IMR-90 (cell line): ENCODE measurements at regions not wholly inside any gene's neighbourhood (a gene's known extent, or its start where the extent isn't known, plus 50 kb on each side); places are given as distances from the start of the nearest gene placed in this dataset.

ENCODE experiments used
- ATAC-seq: fragments of 200-7000 bp; cut with Tn5 transposase; 2 replicates; pipeline ENCODE4 v1.9.1; 2020; ENCODE audit warnings: low read depth, mild to moderate bottlenecking, moderate library complexity
- BruUV-seq: library from RNA; stranded (reverse); fragments of 400-500 nt; replicated peaks from 2 replicates; lab custom pipeline; 2021; lab: Mats Ljungman, UMichigan
- CTCF ChIA-PET: fragments of 300-600 bp; formaldehyde crosslinking; extraction: SDS; loops from one replicate; lab custom pipeline; 2021; ENCODE audit warnings: antibody characterized with exemption; lab: Yijun Ruan, JAX
- POLR2A ChIA-PET: fragments of 300-600 bp; sonication (Branson Sonifier 250); formaldehyde crosslinking; loops from one replicate; lab custom pipeline; 2022; ENCODE audit warnings: antibody characterized with exemption; ENCODE audit not compliant: unreplicated experiment; lab: Charles Lee
- DNase-seq: peaks from one replicate; pipeline ENCODE4 v3.0.0; 2013
- H2AFZ ChIP-seq: replicated peaks from 2 replicates; pipeline ENCODE3; 2013; ENCODE audit warnings: low read length, mild to moderate bottlenecking; ENCODE audit not compliant: poor library complexity
- H2AK5ac ChIP-seq: 2 replicates; pipeline ENCODE4 v1.6.1; 2013; ENCODE audit warnings: low read depth, low read length, inconsistent platforms
- H2AK9ac ChIP-seq: replicated peaks from 2 replicates; pipeline ENCODE3; 2013; ENCODE audit warnings: mild to moderate bottlenecking, low read depth, low read length, moderate library complexity; ENCODE audit not compliant: poor library complexity
- H2BK120ac ChIP-seq: 2 replicates; pipeline ENCODE4 v1.6.1; 2013; ENCODE audit warnings: low read depth, low read length, inconsistent platforms
- H2BK15ac ChIP-seq: 3 replicates; pipeline ENCODE4 v1.6.1; 2013; ENCODE audit warnings: low read depth, low read length, inconsistent platforms
- H2BK20ac ChIP-seq: 2 replicates; pipeline ENCODE4 v1.6.1; 2013; ENCODE audit warnings: low read depth, mild to moderate bottlenecking, inconsistent platforms, low read length, moderate library complexity
- H2BK5ac ChIP-seq: 2 replicates; pipeline ENCODE4 v1.6.1; 2013; ENCODE audit warnings: mild to moderate bottlenecking, low read depth, low read length, inconsistent platforms; ENCODE audit not compliant: poor library complexity, severe bottlenecking
- H3K14ac ChIP-seq: replicated peaks from 2 replicates; pipeline ENCODE4 v1.6.1; 2013; ENCODE audit warnings: low read depth, low read length, inconsistent platforms
- H3K18ac ChIP-seq: 2 replicates; pipeline ENCODE4 v1.6.1; 2013; ENCODE audit warnings: low read depth, low read length, control low read depth
- H3K23ac ChIP-seq: 2 replicates; pipeline ENCODE4 v1.6.1; 2013; ENCODE audit warnings: low read depth, low read length, inconsistent platforms
- H3K27ac ChIP-seq: 2 replicates; pipeline ENCODE4 v1.5.1; 2013; ENCODE audit warnings: mild to moderate bottlenecking, control low read depth, low read length; ENCODE audit not compliant: insufficient read depth
- H3K27me3 ChIP-seq: 2 replicates; pipeline ENCODE4 v1.6.1; 2013; ENCODE audit warnings: low read length; ENCODE audit not compliant: control insufficient read depth, insufficient read depth
- H3K36me3 ChIP-seq: 2 replicates; pipeline ENCODE4 v1.6.1; 2013; ENCODE audit warnings: low read length, mixed read lengths; ENCODE audit not compliant: control insufficient read depth, insufficient read depth
- H3K4ac ChIP-seq: 2 replicates; pipeline ENCODE4 v1.6.1; 2013; ENCODE audit warnings: low read depth, low read length, inconsistent platforms
- H3K4me1 ChIP-seq: 2 replicates; pipeline ENCODE4 v1.6.1; 2013; ENCODE audit warnings: low read length, mixed read lengths; ENCODE audit not compliant: control insufficient read depth, insufficient read depth
- H3K4me2 ChIP-seq: 2 replicates; pipeline ENCODE4 v1.6.1; 2013; ENCODE audit warnings: low read depth, mild to moderate bottlenecking, control low read depth, low read length, moderate library complexity
- H3K4me3 ChIP-seq: 2 replicates; pipeline ENCODE4 v1.5.1; 2013; ENCODE audit warnings: low read depth, mild to moderate bottlenecking, control low read depth, low read length, moderate library complexity; ENCODE audit not compliant: insufficient read depth
- H3K56ac ChIP-seq: 2 replicates; pipeline ENCODE4 v1.6.1; 2013; ENCODE audit warnings: low read length, inconsistent platforms; ENCODE audit not compliant: insufficient read depth; ENCODE audit errors: extremely low read depth
- H3K79me1 ChIP-seq, 2 experiments: 2 replicates each; pipeline ENCODE4 v1.6.1; 2013; ENCODE audit warnings: low read length in 2 of 2, inconsistent platforms in 1 of 2, low read depth in 1 of 2
- H3K9ac ChIP-seq: 2 replicates; pipeline ENCODE4 v1.6.1; 2013; ENCODE audit warnings: low read depth, low read length, control low read depth
- H3K9me1 ChIP-seq: 2 replicates; pipeline ENCODE4 v1.6.1; 2013; ENCODE audit warnings: low read length, inconsistent platforms; ENCODE audit not compliant: insufficient read depth
- H3K9me3 ChIP-seq: 2 replicates; pipeline ENCODE4 v1.6.1; 2013; ENCODE audit warnings: low read length; ENCODE audit not compliant: control insufficient read depth, insufficient read depth
- H4K20me1 ChIP-seq: 2 replicates; pipeline ENCODE4 v1.6.1; 2013; ENCODE audit warnings: low read length, inconsistent platforms; ENCODE audit not compliant: insufficient read depth
- H4K5ac ChIP-seq: 2 replicates; pipeline ENCODE4 v1.6.1; 2013; ENCODE audit warnings: mild to moderate bottlenecking, low read depth, low read length, control low read depth
- H4K8ac ChIP-seq, 2 experiments: 2 replicates each; pipeline ENCODE4 v1.6.1; 2013; ENCODE audit warnings: low read depth in 2 of 2, low read length in 2 of 2, control low read depth in 1 of 2, inconsistent platforms in 1 of 2
- H4K91ac ChIP-seq: 2 replicates; pipeline ENCODE4 v1.6.1; 2013; ENCODE audit warnings: low read depth, low read length, inconsistent platforms; ENCODE audit not compliant: insufficient read depth
- BHLHE40 ChIP-seq: fragments of 150-350 bp; IDR thresholded peaks from 2 replicates; pipeline ENCODE4 v1.6.1; 2016; ENCODE audit warnings: mild to moderate bottlenecking, low read depth, low read length
- CEBPB ChIP-seq: IDR thresholded peaks from 2 replicates; pipeline ENCODE4 v1.6.1; 2012; ENCODE audit warnings: low read depth, low read length, improper control_type of control experiment
- CHD1 ChIP-seq: IDR thresholded peaks from 2 replicates; pipeline ENCODE4 v1.6.1; 2012; ENCODE audit warnings: low read depth, low read length, improper control_type of control experiment
- FOS ChIP-seq: fragments of 150-350 bp; IDR thresholded peaks from 2 replicates; pipeline ENCODE4 v1.6.1; 2016; ENCODE audit warnings: low read depth, low read length
- MAFK ChIP-seq: IDR thresholded peaks from 2 replicates; pipeline ENCODE4 v1.6.1; 2012; ENCODE audit warnings: low read depth, low read length, improper control_type of control experiment
- MAZ ChIP-seq: IDR thresholded peaks from 2 replicates; pipeline ENCODE4 v1.6.1; 2012; ENCODE audit warnings: low read depth, mild to moderate bottlenecking, low read length, improper control_type of control experiment, moderate library complexity, borderline replicate concordance
- MXI1 ChIP-seq: IDR thresholded peaks from 2 replicates; pipeline ENCODE4 v1.6.1; 2012; ENCODE audit warnings: low read depth, mild to moderate bottlenecking, low read length, moderate library complexity, borderline replicate concordance
- NFE2L2 ChIP-seq: fragments of 150-350 bp; IDR thresholded peaks from 2 replicates; pipeline ENCODE4 v1.6.1; 2016; ENCODE audit warnings: low read depth, mild to moderate bottlenecking, low read length
- POLR2A ChIP-seq: IDR thresholded peaks from 2 replicates; pipeline ENCODE4 v1.6.1; 2012; ENCODE audit warnings: mild to moderate bottlenecking, low read depth, low read length
- RAD21 ChIP-seq: IDR thresholded peaks from 2 replicates; pipeline ENCODE4 v1.6.1; 2012; ENCODE audit warnings: low read length, improper control_type of control experiment
- RCOR1 ChIP-seq: IDR thresholded peaks from 2 replicates; pipeline ENCODE4 v1.6.1; 2012; ENCODE audit warnings: mild to moderate bottlenecking, low read length, improper control_type of control experiment; ENCODE audit not compliant: insufficient replicate concordance
- RFX5 ChIP-seq: IDR thresholded peaks from 2 replicates; pipeline ENCODE4 v1.8.0; 2012; ENCODE audit warnings: low read depth, mild to moderate bottlenecking, low read length, moderate library complexity
- SMC3 ChIP-seq: fragments of 150-350 bp; IDR thresholded peaks from 2 replicates; pipeline ENCODE4 v1.6.1; 2016; ENCODE audit warnings: low read depth, mild to moderate bottlenecking, antibody characterized with exemption, low read length, moderate library complexity
- WGBS, 2 experiments: methylation state at CpG; one replicate each; pipeline versions ENCODE4 v1.1.5 to v1.1.7; 2013; ENCODE audit warnings: missing lambda C conversion rate in 2 of 2; ENCODE audit not compliant: insufficient read length in 1 of 2; ENCODE audit errors: extremely low coverage in 2 of 2; 5-methylcytosine and 5-hydroxymethylcytosine counted together
- dilution Hi-C: fragments of 300-500 bp; cut with HindIII; formaldehyde crosslinking; loops from one replicate; pipeline ENCODE4 v1.14.3; 2018; ENCODE audit warnings: low sequenced_read_pairs; ENCODE audit not compliant: unreplicated experiment
- in situ Hi-C: fragments of 300-500 bp; cut with MboI; formaldehyde crosslinking; loops from 3 replicates; pipeline ENCODE4 v1.14.3; 2019; ENCODE audit warnings: low sequenced_read_pairs, inconsistent platforms, mixed read lengths
- intact Hi-C: fragments of 100-400 bp; cut with micrococcal nuclease; formaldehyde crosslinking; loops from 2 replicates; pipeline ENCODE4 v1.10.0; 2022
- TF ChIP-seq, protein P1 (sequence below): conservative IDR thresholded peaks from 2 replicates; pipeline ENCODE4 v1.5.1; 2012; ENCODE audit warnings: mild to moderate bottlenecking, low read depth, low read length, improper control_type of control experiment
- TF ChIP-seq, protein P2 (sequence below): fragments of 150-350 bp; IDR thresholded peaks from 2 replicates; pipeline ENCODE4 v1.6.1; 2016; ENCODE audit warnings: low read depth, mild to moderate bottlenecking, low read length, moderate library complexity, borderline replicate concordance
- TF ChIP-seq, protein P3 (sequence below): fragments of 150-350 bp; IDR thresholded peaks from 2 replicates; pipeline ENCODE4 v1.6.1; 2017; ENCODE audit warnings: mild to moderate bottlenecking, antibody characterized with exemption, low read length, low read depth

DNA sequence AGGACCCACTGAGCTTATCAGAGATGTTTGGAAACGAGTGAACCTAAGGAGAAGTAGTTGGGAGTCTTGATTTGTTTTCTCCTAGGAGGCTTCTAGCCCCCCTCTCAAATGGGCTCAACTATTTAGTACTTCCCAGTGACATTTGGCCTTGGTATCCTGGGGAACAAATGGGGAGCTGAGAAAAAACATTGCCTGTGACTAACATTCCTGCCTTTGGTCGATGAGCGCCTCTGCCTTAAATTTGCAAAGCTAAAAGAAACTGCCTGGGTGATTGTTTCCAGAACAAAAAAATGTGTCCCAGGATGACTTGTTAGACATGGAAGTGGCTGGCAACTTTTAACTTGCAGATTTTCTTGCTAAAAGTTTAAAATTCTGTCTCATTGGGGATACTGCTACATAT is 58.8 kb upstream of the IGFBP7 start:
- no peaks in the 10 kb centered on the region for H4K20me1 ChIP-seq
- H3K4me3 ChIP-seq = no peak overlapping the region
- no peaks in the 10 kb centered on the region for H3K79me1 ChIP-seq
- H2AFZ ChIP-seq = no peak overlapping the region
- H3K56ac ChIP-seq = no peak overlapping the region
- no peaks in the 10 kb centered on the region for H3K9me3 ChIP-seq
- H2BK5ac ChIP-seq = no peak overlapping the region
- H3K4ac ChIP-seq = no peak overlapping the region
- intact Hi-C loops (loop anchor here (10.0 kb wide), 1 partner anchor 256 kb away; no protein-coding TSS in a partner anchor), dilution Hi-C loops (no loop called here), in situ Hi-C loops (no loop called here)
- no peak overlapping the region for H3K4me2 ChIP-seq
- H3K4me1 ChIP-seq = no peaks in the 10 kb centered on the region
- ATAC-seq (no peak), DNase-seq (no peak)
- no peak overlapping the region for H2BK15ac ChIP-seq
- H3K9me1 ChIP-seq = no peaks in the 10 kb centered on the region
- H3K27ac ChIP-seq = no peak overlapping the region
- peaks cover 20% of the 10 kb centered on the region for H3K27me3 ChIP-seq
- BruUV-seq = no TSS peak
- WGBS, 2 experiments = 40% methylated on average over 2 of the region's 3 CpGs; no CpG with 5 or more reads in 1 of the 2 experiments
- no peak overlapping the region for H2BK20ac ChIP-seq
- H3K14ac ChIP-seq = no peak overlapping the region
- H3K23ac ChIP-seq = no peak overlapping the region
- H4K5ac ChIP-seq = no peak overlapping the region
- H4K8ac ChIP-seq = no peak overlapping the region
- no peak overlapping the region for H2AK5ac ChIP-seq
- no peak overlapping the region for H3K9ac ChIP-seq
- CTCF ChIA-PET = no interaction called here
- TF ChIP-seq NFE2L2 (no peak), MAFK (no peak), SMC3 (no peak), BHLHE40 (no peak), RFX5 (no peak), CEBPB (no peak), MXI1 (no peak), RAD21 (no peak), CHD1 (no peak), MAZ (no peak), RCOR1 (no peak), POLR2A (no peak), FOS (no peak)
- TF ChIP-seq, protein P1, sequence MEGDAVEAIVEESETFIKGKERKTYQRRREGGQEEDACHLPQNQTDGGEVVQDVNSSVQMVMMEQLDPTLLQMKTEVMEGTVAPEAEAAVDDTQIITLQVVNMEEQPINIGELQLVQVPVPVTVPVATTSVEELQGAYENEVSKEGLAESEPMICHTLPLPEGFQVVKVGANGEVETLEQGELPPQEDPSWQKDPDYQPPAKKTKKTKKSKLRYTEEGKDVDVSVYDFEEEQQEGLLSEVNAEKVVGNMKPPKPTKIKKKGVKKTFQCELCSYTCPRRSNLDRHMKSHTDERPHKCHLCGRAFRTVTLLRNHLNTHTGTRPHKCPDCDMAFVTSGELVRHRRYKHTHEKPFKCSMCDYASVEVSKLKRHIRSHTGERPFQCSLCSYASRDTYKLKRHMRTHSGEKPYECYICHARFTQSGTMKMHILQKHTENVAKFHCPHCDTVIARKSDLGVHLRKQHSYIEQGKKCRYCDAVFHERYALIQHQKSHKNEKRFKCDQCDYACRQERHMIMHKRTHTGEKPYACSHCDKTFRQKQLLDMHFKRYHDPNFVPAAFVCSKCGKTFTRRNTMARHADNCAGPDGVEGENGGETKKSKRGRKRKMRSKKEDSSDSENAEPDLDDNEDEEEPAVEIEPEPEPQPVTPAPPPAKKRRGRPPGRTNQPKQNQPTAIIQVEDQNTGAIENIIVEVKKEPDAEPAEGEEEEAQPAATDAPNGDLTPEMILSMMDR = no peak
- TF ChIP-seq, protein P2, sequence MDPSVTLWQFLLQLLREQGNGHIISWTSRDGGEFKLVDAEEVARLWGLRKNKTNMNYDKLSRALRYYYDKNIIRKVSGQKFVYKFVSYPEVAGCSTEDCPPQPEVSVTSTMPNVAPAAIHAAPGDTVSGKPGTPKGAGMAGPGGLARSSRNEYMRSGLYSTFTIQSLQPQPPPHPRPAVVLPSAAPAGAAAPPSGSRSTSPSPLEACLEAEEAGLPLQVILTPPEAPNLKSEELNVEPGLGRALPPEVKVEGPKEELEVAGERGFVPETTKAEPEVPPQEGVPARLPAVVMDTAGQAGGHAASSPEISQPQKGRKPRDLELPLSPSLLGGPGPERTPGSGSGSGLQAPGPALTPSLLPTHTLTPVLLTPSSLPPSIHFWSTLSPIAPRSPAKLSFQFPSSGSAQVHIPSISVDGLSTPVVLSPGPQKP = no peak
- TF ChIP-seq, protein P3, sequence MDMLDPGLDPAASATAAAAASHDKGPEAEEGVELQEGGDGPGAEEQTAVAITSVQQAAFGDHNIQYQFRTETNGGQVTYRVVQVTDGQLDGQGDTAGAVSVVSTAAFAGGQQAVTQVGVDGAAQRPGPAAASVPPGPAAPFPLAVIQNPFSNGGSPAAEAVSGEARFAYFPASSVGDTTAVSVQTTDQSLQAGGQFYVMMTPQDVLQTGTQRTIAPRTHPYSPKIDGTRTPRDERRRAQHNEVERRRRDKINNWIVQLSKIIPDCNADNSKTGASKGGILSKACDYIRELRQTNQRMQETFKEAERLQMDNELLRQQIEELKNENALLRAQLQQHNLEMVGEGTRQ = no peak
- no peak overlapping the region for H2BK120ac ChIP-seq
- H3K36me3 ChIP-seq = no peaks in the 10 kb centered on the region
- no peak overlapping the region for H4K91ac ChIP-seq
- no peak overlapping the region for H3K18ac ChIP-seq
- no peak overlapping the region for H2AK9ac ChIP-seq
- POLR2A ChIA-PET = no interaction called here
